Stimulated activated memory B cell treated with anti-CD40 and anti-IgM and Interleukin-4, amounts not matched to agents 10 μg/mL and 1 μg/mL and 100 μg/mL, for 72 hours (primary cell): ENCODE measurements at regions not wholly inside any gene's neighbourhood (a gene's known extent, or its start where the extent isn't known, plus 50 kb on each side); places are given as distances from the start of the nearest gene placed in this dataset.
"Not testable (repeated sequence)": the region's sequence is repeated elsewhere in the genome, so short reads cannot be mapped to it uniquely, and the experiment has no call there.

Source experiments
- ATAC-seq: fragments of 150-1000 bp; cut with Tn5 transposase; 2 replicates; pipeline ENCODE4 v1.10.0; 2021
- H3K27ac Mint-ChIP-seq: one replicate; pipeline ENCODE4 v1.8.0; 2022; ENCODE audit warnings: mild to moderate bottlenecking, mixed read lengths
- H3K27me3 Mint-ChIP-seq: one replicate; pipeline ENCODE4 v1.8.0; 2022; ENCODE audit warnings: mixed read lengths
- H3K36me3 Mint-ChIP-seq: one replicate; pipeline ENCODE4 v1.8.0; 2022; ENCODE audit warnings: mixed read lengths
- H3K4me1 Mint-ChIP-seq: one replicate; pipeline ENCODE4 v1.8.0; 2022; ENCODE audit warnings: mixed read lengths
- H3K4me3 Mint-ChIP-seq: one replicate; pipeline ENCODE4 v1.8.0; 2022; ENCODE audit warnings: mild to moderate bottlenecking, moderate library complexity, mixed read lengths
- H3K9me3 Mint-ChIP-seq: one replicate; pipeline ENCODE4 v1.8.0; 2022; ENCODE audit warnings: mixed read lengths

- Mint-ChIP-seq H3K27ac (no peak overlapping the region), H3K9me3 (no peaks in the 10 kb centered on the region), H3K4me1 (peaks cover 12% of the 10 kb centered on the region), H3K4me3 (no peak overlapping the region), H3K36me3 (no peaks in the 10 kb centered on the region), H3K27me3 (peaks cover under 1% of the 10 kb centered on the region)
- ATAC-seq, result peak; percentile 71
These were observed 112.3 kb downstream of the TSEN15 start for GRCh38 chr1:184163674-184164465.

- peaks cover 12% of the 10 kb centered on the region for H3K4me1 Mint-ChIP-seq
- peaks cover 7% of the 10 kb centered on the region for H3K27me3 Mint-ChIP-seq
- H3K27ac Mint-ChIP-seq, result no peak overlapping the region
- H3K9me3 Mint-ChIP-seq, result no peaks in the 10 kb centered on the region
- no peak overlapping the region for H3K4me3 Mint-ChIP-seq
- H3K36me3 Mint-ChIP-seq, result no peaks in the 10 kb centered on the region
- no peak for ATAC-seq
These were observed 113.0 kb downstream of the TSEN15 start for GRCh38 chr1:184164536-184164935.

GRCh38 chr1:184166485-184166884 lies 115.0 kb downstream of the TSEN15 start:
- Mint-ChIP-seq H3K36me3 (no peaks in the 10 kb centered on the region), H3K9me3 (no peaks in the 10 kb centered on the region), H3K4me3 (no peak overlapping the region), H3K27ac (no peak overlapping the region), H3K27me3 (peaks cover 10% of the 10 kb centered on the region), H3K4me1 (peaks cover 12% of the 10 kb centered on the region)
- ATAC-seq, result no peak

- peaks cover 12% of the 10 kb centered on the region for H3K4me1 Mint-ChIP-seq
These were observed 115.8 kb downstream of the TSEN15 start for GRCh38 chr1:184167352-184167751.

GRCh38 chr1:184170719-184171118 lies 119.2 kb downstream of the TSEN15 start:
- H3K4me3 Mint-ChIP-seq, result no peak overlapping the region
- H3K9me3 Mint-ChIP-seq, result no peaks in the 10 kb centered on the region
- no peak overlapping the region for H3K27ac Mint-ChIP-seq
- H3K4me1 Mint-ChIP-seq, result peaks cover 2% of the 10 kb centered on the region
- no peak for ATAC-seq
- H3K27me3 Mint-ChIP-seq, result peaks cover 25% of the 10 kb centered on the region
- H3K36me3 Mint-ChIP-seq, result no peaks in the 10 kb centered on the region

More at GRCh38 chr1:184167352-184167751, 115.8 kb downstream of the TSEN15 start:
- no peaks in the 10 kb centered on the region for H3K36me3 Mint-ChIP-seq
- H3K4me3 Mint-ChIP-seq, result no peak overlapping the region
- no peak overlapping the region for H3K27ac Mint-ChIP-seq
- no peak for ATAC-seq
- H3K27me3 Mint-ChIP-seq, result peaks cover 19% of the 10 kb centered on the region
- H3K9me3 Mint-ChIP-seq, result no peaks in the 10 kb centered on the region

GRCh38 chr1:184176058-184176457 lies 124.5 kb downstream of the TSEN15 start:
- Mint-ChIP-seq H3K4me3 (no peak overlapping the region), H3K27me3 (peaks cover 17% of the 10 kb centered on the region), H3K9me3 (no peaks in the 10 kb centered on the region), H3K27ac (no peak overlapping the region), H3K36me3 (no peaks in the 10 kb centered on the region), H3K4me1 (no peaks in the 10 kb centered on the region)
- no peak for ATAC-seq

GRCh38 chr1:184181044-184181443 lies 129.5 kb downstream of the TSEN15 start:
- Mint-ChIP-seq H3K27me3 (no peaks in the 10 kb centered on the region), H3K4me3 (no peak overlapping the region), H3K9me3 (no peaks in the 10 kb centered on the region), H3K27ac (no peak overlapping the region), H3K4me1 (no peaks in the 10 kb centered on the region), H3K36me3 (no peaks in the 10 kb centered on the region)
- ATAC-seq, result no peak

GRCh38 chr1:184183919-184184318 lies 132.4 kb downstream of the TSEN15 start:
- ATAC-seq, result no peak
- no peaks in the 10 kb centered on the region for H3K27me3 Mint-ChIP-seq
- no peaks in the 10 kb centered on the region for H3K36me3 Mint-ChIP-seq
- no peaks in the 10 kb centered on the region for H3K9me3 Mint-ChIP-seq
- no peaks in the 10 kb centered on the region for H3K4me1 Mint-ChIP-seq
- no peak overlapping the region for H3K27ac Mint-ChIP-seq
- no peak overlapping the region for H3K4me3 Mint-ChIP-seq

- ATAC-seq, H3K36me3 Mint-ChIP-seq, H3K9me3 Mint-ChIP-seq, H3K27ac Mint-ChIP-seq, H3K4me3 Mint-ChIP-seq, H3K27me3 Mint-ChIP-seq, H3K4me1 Mint-ChIP-seq: not testable (repeated sequence)
These were observed 133.1 kb downstream of the TSEN15 start for GRCh38 chr1:184184614-184185013.

- Mint-ChIP-seq H3K9me3 (no peaks in the 10 kb centered on the region), H3K27ac (no peak overlapping the region), H3K4me3 (no peak overlapping the region), H3K36me3 (no peaks in the 10 kb centered on the region), H3K27me3 (peaks cover 5% of the 10 kb centered on the region), H3K4me1 (no peaks in the 10 kb centered on the region)
- ATAC-seq, result no peak
These were observed 133.8 kb downstream of the TSEN15 start for GRCh38 chr1:184185347-184185746.

GRCh38 chr1:184186167-184186566 lies 134.6 kb downstream of the TSEN15 start:
- Mint-ChIP-seq H3K27ac (no peak overlapping the region), H3K9me3 (no peaks in the 10 kb centered on the region), H3K4me1 (no peaks in the 10 kb centered on the region), H3K27me3 (peaks cover 9% of the 10 kb centered on the region), H3K4me3 (no peak overlapping the region), H3K36me3 (no peaks in the 10 kb centered on the region)
- ATAC-seq, result no peak

- H3K9me3 Mint-ChIP-seq, result no peaks in the 10 kb centered on the region
- peaks cover 9% of the 10 kb centered on the region for H3K27me3 Mint-ChIP-seq
- no peak overlapping the region for H3K27ac Mint-ChIP-seq
- H3K36me3 Mint-ChIP-seq, result no peaks in the 10 kb centered on the region
- no peak for ATAC-seq
- no peaks in the 10 kb centered on the region for H3K4me1 Mint-ChIP-seq
- no peak overlapping the region for H3K4me3 Mint-ChIP-seq
These were observed 135.6 kb downstream of the TSEN15 start for GRCh38 chr1:184187097-184187496.

GRCh38 chr1:184188037-184188436 lies 136.5 kb downstream of the TSEN15 start:
- no peaks in the 10 kb centered on the region for H3K9me3 Mint-ChIP-seq
- no peak overlapping the region for H3K27ac Mint-ChIP-seq
- H3K4me1 Mint-ChIP-seq, result no peaks in the 10 kb centered on the region
- no peak overlapping the region for H3K4me3 Mint-ChIP-seq
- no peaks in the 10 kb centered on the region for H3K36me3 Mint-ChIP-seq
- no peak for ATAC-seq
- H3K27me3 Mint-ChIP-seq, result peaks cover 9% of the 10 kb centered on the region

GRCh38 chr1:184189361-184189760 lies 137.8 kb downstream of the TSEN15 start:
- H3K4me3 Mint-ChIP-seq, result no peak overlapping the region
- H3K27me3 Mint-ChIP-seq, result peaks cover 20% of the 10 kb centered on the region
- no peaks in the 10 kb centered on the region for H3K36me3 Mint-ChIP-seq
- no peaks in the 10 kb centered on the region for H3K4me1 Mint-ChIP-seq
- no peaks in the 10 kb centered on the region for H3K9me3 Mint-ChIP-seq
- ATAC-seq, result no peak
- no peak overlapping the region for H3K27ac Mint-ChIP-seq

- no peak for ATAC-seq
- Mint-ChIP-seq H3K4me3 (no peak overlapping the region), H3K36me3 (no peaks in the 10 kb centered on the region), H3K9me3 (no peaks in the 10 kb centered on the region), H3K27ac (no peak overlapping the region), H3K27me3 (peaks cover 20% of the 10 kb centered on the region), H3K4me1 (no peaks in the 10 kb centered on the region)
These were observed 139.1 kb downstream of the TSEN15 start for GRCh38 chr1:184190616-184191015.

GRCh38 chr1:184191181-184191621 lies 139.7 kb downstream of the TSEN15 start:
- H3K4me1 Mint-ChIP-seq, result no peaks in the 10 kb centered on the region
- no peak overlapping the region for H3K4me3 Mint-ChIP-seq
- no peak overlapping the region for H3K27ac Mint-ChIP-seq
- no peaks in the 10 kb centered on the region for H3K36me3 Mint-ChIP-seq
- H3K9me3 Mint-ChIP-seq, result no peaks in the 10 kb centered on the region
- peaks cover 20% of the 10 kb centered on the region for H3K27me3 Mint-ChIP-seq
- no peak for ATAC-seq
